NCI-H2171 (cell line): ENCODE measurements at regions not wholly inside any gene's neighbourhood (a gene's known extent, or its start where the extent isn't known, plus 50 kb on each side); places are given as distances from the start of the nearest gene placed in this dataset.
"Not testable (repeated sequence)": the region's sequence is repeated elsewhere in the genome, so short reads cannot be mapped to it uniquely, and the experiment has no call there.

ENCODE experiments used
- DNase-seq: peaks from one replicate; lab custom pipeline; 2025; lab: John Stamatoyannopoulos, UW

DNA sequence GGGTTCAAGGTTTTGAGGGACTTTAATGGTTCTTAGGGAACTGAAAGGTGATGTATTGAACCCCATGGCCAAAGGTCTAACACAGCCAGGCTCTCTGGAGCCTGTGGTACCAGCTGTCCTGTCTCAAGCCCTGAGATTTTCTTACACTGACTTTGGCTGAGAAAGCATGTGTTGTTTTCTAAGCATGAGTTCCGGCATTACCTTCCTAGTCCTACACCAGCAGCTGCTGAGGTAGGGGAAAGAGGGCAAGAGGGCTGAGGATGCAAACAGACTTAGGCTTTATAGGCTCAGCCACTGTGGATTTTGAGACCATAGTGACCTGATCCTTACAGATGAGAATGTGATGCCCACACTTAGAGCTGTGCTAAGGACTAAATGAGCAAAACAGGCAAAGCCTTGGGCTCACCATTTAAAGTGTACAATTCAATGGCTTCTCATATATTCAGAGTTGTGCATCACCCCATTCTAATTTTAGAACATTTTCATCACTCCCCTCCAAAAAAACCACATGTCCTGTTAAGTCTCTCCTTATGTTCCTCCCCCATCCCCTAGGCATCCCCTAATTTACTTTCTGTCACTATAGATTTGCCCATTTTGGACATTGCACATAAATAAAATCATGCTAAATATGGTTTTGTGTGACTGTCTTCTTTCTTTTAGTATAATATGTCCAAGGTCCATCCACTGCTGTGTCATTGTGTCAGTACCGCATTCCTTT lies 99.7 kb upstream of the OTOS start:
- no peak for DNase-seq

DNA sequence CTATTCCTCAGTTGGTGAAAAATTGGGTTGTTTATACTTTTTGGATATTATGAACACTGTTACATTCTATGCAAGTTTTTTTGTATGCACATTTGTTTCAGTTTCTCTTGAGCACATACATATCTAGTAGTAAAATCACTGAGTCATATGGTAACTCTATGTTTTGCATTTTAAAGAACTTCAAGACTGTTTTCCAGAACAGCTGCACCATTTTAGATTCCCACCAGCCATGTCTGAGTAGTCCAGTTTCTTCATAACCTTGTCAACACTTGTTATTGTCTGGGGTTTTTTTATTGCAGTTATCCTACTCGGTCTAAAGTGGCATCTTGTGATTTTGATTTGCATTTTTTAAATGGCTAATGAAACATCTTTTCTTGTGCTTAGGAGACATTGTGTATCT lies 100.3 kb upstream of the OTOS start:
- DNase-seq, result no peak

DNA sequence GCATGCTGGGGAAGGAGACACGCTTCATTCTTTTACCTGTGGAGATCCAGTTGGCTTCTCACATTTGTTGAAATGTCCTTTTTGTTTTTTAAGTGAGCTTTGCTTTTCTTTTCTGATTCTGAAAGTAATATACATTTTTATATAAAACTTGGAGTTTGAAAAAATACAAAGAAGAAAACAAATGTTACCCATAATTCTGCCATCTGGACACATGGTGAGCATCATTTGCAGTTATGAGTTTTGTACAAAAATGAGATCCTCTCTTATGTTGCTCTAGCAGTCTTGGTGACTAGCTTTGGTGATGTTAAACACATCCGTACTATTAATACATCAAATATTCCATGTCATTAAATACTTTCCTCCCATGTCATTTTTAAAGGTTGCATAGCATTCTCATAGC lies 101.1 kb upstream of the OTOS start:
- no peak for DNase-seq

DNA sequence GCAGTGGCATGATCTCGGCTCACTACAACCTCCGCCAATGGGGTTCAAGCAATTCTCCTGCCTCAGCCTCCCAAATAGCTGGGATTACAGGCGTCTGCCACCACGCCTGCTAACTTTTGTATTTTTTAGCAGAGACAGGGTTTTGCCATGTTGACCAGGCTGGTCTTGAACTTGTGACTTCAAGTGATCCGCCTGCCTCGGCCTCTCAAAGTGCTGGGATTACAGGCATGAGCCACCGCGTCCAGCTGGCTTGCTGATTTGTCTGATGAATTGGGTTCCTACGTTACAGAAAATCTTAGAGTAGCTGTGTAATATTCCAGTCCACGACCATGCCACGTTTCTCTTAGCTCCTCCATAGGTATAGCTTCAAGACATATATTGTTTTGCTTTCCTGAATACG lies 102.6 kb upstream of the OTOS start:
- not testable (repeated sequence) for DNase-seq

DNA sequence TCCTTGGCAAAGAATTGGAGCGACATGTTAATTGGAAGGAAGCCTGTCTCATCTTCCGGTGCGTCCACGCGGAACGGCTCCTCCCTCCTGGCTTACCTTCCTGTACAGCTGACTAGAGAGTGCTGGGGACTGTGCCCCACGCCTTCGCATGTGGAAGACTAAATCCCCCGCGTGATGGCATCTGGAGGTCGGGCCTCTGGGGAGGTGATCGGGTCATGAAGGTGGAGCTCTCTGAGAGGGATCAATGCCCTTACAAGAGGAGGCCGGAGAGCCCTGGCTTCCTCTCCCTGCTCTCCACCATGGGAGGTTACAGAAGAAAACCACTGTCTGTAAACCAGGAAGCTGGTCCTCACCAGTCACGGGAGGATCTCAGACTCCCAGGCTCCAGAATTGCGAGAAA lies 104.1 kb upstream of the OTOS start:
- no peak for DNase-seq

DNA sequence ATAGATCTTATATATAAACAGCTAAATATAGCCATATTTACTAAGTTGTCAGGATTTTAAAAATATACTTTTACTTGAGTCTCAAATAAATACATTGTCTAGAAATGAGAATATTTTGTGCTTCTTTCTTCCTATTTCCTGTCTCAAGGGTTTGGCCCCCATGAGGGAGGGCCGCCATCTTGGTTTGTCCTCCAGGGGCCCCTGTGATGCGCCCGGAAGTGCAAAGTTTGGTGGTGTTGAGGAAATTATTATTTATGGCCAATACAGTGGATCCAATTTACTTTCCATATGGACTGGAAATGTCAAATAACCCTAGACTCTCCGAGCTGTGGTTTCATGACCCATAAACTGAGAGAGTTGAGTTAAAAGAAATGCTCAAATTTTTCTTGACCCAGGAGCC lies 104.7 kb upstream of the OTOS start:
- DNase-seq, result no peak

DNA sequence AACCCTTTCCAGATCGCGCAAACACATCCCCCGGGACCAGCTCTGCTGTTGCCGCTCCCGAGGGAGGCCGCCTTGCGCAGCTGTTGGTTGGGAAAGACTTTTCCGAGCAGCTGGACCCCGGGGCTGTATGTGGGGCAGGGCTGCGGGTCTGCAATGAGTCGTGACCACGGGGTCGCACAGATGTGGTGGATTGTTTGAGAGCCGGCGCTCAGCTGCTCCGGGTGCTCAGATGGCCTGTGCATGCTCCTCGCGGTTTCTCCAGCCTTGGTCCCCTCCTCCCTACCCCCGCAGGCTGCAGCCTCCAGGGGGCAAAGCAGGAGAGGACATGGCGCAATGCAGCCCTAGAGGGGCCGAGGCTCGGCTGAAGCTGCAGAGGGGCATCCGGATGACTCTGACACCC lies 105.2 kb upstream of the OTOS start:
- no peak for DNase-seq

DNA sequence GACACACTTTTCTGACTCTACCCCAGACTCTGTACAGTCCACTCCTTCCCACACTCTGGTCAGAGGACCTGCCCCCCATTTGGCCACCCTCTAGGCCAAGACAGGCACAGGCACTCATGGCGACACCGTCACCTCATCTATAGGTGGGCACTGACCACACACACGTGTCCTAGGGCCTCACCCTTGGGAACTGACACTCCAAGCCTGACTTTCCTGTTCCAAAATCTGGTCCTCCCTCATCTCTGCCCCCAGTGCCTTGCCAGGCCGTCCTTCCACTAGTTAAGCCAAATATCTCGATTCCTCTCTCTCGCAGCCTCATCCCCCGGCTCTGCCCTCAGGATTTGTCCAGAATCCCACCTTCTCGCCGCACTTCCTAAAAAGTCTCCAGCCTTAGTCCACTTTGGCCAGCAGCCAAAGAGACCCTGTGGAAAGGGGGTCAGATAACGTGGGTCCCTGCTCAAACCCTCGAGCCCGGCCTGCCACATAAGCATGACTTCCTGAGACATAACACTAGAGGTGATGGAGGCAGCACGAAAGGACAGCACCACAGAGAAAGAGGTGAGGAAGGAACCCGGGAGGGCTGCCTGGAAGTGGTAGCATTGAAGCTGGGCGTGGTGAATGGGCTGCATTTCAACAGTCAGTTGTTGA lies 105.8 kb upstream of the OTOS start:
- DNase-seq, result no peak

DNA sequence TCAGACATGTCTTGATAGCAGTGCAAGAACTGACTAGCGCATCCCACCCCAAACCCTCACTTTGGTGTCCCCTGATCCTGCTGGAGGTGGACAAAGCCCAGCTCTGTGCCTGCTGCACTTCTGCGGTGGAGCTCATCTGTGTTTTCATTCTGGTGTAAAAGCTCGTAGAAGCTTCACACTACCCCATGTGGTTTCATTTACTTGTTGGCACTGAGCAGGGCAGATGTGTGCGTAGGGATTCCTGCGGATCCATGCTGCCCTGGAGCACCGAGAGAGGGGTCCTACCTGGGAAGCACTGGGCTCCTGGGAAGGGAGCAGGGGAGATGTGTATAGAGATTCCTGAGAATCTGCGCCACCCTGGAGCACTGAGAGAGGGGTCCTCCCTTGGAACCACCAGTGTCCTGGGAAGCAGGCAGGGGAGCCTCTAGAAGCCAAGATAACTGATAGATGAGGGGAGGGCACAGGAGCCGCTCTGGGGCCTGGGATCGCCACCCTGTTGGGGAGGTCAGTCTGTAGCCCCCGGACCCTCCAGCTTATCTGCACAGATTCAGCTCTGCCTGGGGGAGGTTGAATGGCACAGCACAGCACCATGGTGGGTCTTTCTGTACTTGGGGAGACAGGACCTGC lies 106.9 kb upstream of the OTOS start:
- no peak for DNase-seq

DNA sequence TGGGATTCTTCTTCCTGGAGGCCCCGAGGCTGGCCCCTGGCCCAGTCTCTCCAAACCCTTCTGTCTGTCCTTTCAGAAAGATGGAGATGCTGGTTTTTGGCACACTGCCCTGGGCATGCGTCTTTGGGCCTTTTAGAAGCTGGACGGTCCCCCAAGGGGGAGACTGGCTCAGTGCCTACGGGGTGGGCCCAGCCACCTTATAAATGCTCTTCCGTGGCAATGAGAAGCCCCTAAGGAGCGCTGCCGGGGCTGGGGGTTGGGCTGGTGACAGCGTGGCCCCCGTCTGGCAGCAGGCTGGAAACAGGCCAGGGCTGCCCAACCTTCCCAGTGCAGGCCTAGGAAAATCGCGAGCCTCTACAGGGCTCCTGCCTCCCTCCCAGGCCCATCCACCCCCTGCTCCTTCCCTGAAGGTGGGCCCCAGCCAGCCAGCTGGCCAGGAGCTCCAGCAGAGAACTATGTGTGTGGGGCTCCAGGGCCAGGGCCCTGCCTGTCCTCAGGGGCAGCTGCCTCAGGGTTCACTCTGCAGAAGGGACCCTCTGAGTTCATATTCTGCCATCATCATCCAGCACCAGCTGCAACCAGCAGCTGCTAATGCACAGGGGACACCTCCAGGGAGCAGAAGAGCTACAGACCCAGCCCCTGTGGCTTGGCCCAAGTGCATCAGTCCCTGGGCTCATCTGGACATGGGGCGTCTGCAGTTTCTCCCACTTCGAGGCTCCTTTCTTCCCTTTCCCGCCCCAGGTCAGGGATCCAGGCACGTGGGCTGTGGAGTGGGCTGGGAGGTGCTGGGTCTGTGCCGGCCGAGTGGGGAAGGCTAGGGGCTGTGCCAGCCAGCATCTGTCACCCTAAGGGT lies 107.6 kb upstream of the OTOS start:
- DNase-seq, result no peak

DNA sequence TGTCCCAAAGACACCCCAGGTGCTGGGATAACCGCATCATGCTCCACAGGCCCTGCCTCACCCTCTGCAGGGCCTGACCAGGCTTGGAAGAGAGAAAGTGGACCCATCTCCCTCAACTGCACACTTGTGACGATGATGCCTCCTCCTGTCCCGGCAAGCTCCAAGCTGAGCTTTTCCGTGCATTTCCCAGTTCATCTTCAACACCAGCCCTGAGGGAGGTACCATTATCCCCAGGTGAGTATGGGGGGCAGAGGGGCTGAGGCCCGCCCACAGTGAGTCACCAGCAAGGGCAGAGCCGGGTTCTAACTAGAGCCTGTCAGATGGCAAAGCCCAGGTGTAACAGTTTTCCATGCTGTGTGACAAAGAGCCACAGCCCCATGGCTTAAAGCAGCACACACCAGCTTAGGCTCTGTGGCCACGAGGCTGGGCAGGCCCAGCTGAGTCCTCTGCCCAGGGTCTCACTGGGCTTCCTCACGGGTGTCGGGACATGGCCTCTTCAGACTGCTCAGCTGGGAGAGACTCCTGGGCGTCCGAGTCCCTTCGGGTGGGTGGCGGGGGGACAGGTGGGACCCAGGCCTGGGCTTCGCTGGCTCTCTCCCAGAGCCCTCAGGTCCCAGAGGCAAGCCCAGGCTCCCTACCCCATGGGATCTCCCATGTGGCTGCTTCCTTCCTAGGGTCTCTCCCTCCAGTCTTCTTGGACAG lies 108.4 kb upstream of the OTOS start:
- DNase-seq, result no peak

DNA sequence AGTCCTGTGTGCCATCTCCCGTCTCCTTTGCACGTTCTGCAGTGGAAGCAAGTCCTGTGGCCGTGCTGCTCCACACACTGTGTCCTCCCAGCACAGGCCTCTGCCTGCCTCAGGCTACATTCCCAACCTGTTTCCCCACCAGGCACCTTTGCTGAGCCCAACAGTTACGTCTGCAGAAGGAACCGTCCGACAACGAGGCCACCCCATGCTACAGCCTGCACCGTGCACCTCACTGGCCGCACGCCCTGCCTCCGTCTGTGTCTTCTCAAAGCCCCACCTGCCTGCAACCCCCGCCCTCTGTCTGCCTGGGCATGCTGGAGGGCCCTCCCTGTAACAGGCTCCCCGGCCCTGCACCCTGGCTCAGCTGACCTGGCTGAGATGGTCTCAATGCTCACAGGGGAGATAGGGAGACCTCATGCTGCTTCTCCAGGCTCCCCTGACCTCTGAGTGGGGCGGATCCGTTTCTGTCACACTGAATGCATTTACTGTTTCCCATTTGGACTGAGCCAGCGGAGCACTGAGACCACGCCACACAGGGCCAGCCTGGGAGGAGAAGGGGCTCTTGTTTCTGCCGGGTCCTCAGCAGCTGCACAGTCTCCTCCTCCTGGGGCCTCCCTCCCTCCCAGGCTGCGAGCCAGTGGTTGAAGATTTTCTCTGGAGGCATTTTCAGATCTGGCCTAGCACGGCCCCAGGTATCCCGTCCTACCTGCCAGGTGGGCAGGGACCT lies 109.1 kb upstream of the OTOS start:
- DNase-seq, result no peak

DNA sequence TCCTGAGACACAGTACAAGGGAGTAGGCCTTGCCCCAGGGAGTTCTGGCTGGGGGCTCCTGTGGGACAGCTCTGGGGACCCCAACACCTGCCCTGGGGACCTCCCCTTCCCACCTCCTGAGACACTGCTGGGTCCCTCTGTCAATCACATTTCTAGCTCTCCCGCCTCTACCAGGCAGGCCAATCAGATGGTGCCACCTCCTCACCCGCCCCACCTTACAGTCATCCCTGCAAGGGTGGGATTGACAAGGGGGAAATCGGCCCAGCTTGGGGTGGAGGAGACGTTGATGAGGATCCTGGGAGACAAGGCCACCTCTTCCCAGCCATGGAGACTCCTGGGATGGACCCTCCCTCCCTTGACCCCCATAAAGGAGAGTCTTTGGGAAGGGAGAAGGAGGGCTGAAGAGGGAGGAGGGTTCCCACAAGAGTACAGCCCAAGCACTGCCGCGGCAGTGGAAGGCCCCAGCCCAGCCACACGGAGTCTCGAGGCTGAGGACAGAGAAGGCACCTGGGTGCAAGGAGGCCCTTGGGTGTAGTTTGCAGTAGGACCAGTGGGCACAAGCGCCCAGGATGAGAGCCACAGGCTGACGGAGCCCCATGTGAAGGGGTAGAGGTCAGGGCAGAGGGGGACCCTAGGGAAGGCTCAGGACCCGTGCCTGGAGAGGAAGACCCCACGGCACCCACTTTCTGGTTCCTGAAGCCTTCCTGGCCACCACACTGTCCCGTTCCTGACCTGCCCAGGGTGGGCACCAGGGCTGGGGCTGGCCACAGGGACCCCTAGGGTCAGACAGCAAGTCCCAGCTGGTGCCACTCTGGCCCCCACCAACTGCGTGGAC lies 109.9 kb upstream of the OTOS start:
- no peak for DNase-seq

DNA sequence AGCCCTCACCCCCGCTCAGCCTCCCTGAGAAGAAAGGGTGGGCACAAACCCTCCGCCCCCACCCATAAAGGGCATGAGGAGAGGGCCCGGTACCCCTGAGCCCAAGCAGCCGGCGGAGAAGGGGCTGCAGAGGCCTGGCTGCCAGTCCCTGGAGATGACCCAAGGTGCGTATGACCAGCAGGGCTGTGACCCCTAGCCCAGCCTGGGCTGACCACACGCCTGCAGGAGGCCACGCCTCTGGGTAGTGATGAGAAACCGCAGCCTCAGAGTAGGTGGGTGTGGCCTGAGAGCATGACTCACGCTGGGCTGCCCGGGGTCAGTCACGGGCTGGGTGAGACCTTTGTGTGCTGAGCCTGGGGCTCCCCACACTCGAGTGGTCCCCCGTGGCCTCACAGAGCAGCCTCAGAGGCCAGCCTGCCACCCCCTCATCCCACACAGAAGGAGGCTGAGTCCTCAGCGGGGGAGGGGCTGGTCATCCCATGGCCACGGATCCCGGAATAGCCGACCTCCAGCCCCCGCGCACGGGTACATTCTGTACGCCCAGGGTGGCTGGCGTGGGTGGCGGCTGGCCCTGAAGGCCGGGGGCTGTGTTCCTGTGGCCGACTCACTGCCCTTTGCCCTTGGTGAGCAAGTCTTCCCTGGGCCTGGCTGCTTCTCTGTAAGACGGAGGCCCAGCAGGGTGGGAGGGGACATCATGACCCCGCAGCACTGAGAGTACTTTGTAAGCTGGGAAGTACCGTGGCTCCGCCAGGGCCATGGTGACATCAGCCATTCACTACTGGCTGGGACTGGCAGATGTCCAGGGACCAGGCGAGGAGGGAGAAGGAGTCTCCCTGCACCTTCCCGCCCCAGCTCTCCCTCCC lies 110.8 kb upstream of the OTOS start:
- no peak for DNase-seq

DNA sequence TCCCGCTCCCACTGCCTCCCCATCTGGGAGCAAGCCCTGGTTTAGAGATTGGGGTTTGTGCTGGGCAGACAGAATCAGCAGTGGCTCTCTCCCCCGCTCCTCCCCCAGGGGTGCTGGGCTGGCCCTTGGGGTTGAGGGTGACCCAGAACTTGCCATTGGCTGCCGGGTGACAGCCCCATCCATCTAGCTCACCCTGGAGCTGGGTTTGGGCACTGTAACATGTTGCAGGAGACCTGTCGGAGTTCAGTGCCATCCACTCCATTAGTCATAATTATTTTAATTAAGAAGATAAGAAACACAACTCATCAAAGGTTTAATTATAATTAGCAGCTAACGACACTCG lies 111.4 kb upstream of the OTOS start:
- DNase-seq, result no peak

DNA sequence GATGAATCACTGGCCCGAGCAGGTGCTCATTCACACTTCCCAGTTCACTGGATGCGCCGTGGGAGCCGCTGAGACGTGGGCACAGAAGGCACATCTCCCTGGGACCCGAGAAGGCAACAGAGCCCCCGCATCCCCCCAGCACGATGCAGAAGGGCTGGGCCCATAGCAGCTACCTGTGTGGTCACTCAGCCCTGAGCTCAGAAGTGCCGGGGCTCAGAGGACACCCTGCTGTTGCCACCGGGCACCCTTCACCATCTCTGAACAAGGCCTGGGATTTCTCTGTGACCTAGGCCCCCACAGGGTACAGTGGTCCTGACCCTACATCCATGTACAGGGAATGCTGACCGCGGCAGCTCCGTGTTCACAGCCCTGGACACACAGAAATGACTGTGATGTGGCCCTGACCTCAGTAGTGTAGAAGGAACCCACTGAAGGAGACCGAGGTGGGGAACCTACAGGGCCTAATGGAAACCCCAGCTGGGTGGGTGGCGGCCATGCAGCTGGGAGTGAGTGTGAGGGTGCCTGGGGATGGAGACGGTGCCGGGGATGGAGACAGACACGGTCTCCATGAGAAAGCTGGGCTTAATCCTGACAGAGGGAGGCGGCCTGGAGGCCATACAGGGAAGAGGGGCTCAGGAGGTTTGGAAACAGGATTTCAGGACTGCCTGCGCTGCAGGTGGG lies 111.9 kb upstream of the OTOS start:
- DNase-seq, result no peak

DNA sequence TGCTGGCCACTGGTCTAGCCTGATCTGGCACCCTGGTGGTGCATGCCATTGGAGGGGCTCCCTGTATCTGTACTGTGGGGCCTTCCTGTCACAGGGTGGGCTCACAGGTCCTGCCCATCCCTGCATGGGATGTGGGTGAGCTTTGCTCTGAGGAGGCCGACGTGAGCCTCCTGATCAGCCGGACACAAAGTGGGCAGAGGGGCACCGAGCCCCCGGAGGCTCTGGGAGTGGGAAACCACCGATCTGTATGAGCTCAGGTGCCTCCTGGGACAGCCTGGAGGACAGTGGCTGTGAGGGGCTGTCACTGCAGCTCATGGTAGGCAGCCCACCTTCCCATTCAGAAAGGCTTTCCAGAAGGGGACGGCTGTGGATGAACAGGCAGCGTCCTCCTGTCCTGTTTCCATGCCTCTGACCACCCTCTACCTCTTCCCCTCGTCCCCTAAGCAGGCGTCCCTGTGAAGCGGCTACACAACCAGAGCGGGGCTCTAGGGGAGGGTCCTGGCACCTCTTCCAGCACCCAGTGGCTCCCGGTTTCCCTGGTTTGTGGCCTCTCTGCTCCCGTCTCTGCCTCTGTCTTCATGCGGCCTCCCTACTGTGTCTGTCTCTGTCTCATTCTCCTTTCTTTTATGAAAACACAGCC lies 112.5 kb upstream of the OTOS start:
- DNase-seq, result no peak

DNA sequence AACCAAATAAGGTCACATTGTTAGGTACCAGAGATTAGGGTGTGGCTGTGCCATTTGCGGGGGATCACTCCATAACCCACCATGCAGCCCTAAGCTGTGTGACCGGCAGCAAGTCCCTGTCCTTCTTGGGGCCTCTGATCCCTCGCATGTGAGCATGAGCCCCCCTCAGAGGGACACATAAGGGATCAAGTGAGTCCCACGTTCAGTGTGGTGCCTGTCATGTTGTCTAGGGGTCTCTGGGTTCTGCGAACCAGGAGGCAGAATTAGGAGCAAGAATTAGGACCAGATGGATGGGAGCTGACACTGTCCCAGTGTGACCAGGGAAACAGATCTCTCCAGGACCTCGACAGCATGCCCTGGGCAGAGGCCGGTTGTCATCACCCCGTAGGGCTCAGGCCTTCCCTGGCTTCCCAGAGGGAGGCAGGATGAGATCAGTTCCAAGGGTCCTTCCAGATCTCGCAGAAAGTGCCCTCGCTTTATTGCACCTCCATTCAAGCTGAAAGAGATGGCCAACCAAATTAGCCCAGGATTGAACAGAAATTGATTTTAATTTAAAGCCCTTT lies 113.2 kb upstream of the OTOS start:
- DNase-seq, result no peak
